Panc1 (cell line): ENCODE measurements at regions not wholly inside any gene's neighbourhood (a gene's known extent, or its start where the extent isn't known, plus 50 kb on each side); places are given as distances from the start of the nearest gene placed in this dataset.

Experiments used
- ATAC-seq: fragments of 200-7000 bp; cut with Tn5 transposase; 2 replicates; pipeline ENCODE4 v1.9.1; 2020; ENCODE audit warnings: mild to moderate bottlenecking, moderate library complexity
- BruUV-seq: library from RNA; stranded (reverse); fragments of 400-500 nt; replicated peaks from 2 replicates; lab custom pipeline; 2021; lab: Mats Ljungman, UMichigan
- CTCF ChIA-PET: fragments of 300-600 bp; sonication (Branson Sonifier 250); formaldehyde crosslinking; loops from one replicate; lab custom pipeline; 2022; ENCODE audit warnings: antibody characterized with exemption; lab: Charles Lee
- POLR2A ChIA-PET: fragments of 300-600 bp; sonication (Branson Sonifier 250); formaldehyde crosslinking; loops from one replicate; lab custom pipeline; 2022; ENCODE audit warnings: antibody characterized with exemption; lab: Charles Lee
- DNase-seq: peaks from one replicate; pipeline ENCODE4 v3.0.0-alpha.2; 2010; ENCODE audit warnings: low read depth, low spot score
- H3K27ac ChIP-seq: 2 replicates; pipeline ENCODE4 v1.5.1; 2011; ENCODE audit warnings: mild to moderate bottlenecking, low read length, inconsistent platforms
- H3K27me3 ChIP-seq: fragments of 200-500 bp; sonication (Bioruptor generic); 2 replicates; pipeline ENCODE4 v1.6.0; 2014; ENCODE audit warnings: low read length, inconsistent platforms; ENCODE audit not compliant: control insufficient read depth, insufficient read depth
- H3K36me3 ChIP-seq: fragments of 200-500 bp; sonication (Bioruptor generic); 2 replicates; pipeline ENCODE4 v1.5.1; 2014; ENCODE audit warnings: inconsistent platforms, mild to moderate bottlenecking, low read length, moderate library complexity; ENCODE audit not compliant: control insufficient read depth, insufficient read depth
- H3K4me1 ChIP-seq: 2 replicates; pipeline ENCODE4 v1.5.1; 2011; ENCODE audit warnings: inconsistent platforms, mild to moderate bottlenecking, low read length, moderate library complexity; ENCODE audit not compliant: control insufficient read depth, insufficient read depth
- H3K4me3 ChIP-seq, 2 experiments: 2 replicates each; pipeline ENCODE4 v1.5.1; 2011 to 2012; ENCODE audit warnings: low read depth in 2 of 2, low read length in 2 of 2, mild to moderate bottlenecking in 2 of 2, inconsistent platforms in 1 of 2, moderate library complexity in 1 of 2
- H3K9me3 ChIP-seq: fragments of 200-500 bp; sonication (Bioruptor generic); 2 replicates; pipeline ENCODE4 v1.5.1; 2014; ENCODE audit warnings: low read depth, mild to moderate bottlenecking, inconsistent platforms, low read length, moderate library complexity; ENCODE audit not compliant: control insufficient read depth, insufficient read depth
- POLR2AphosphoS5 ChIP-seq: IDR thresholded peaks from 2 replicates; pipeline ENCODE4 v1.6.1; 2012; ENCODE audit warnings: mild to moderate bottlenecking, low read depth, low read length, moderate library complexity
- SIN3A ChIP-seq: IDR thresholded peaks from 2 replicates; pipeline ENCODE4 v1.6.1; 2012; ENCODE audit warnings: low read depth, mild to moderate bottlenecking, low read length, moderate library complexity, borderline replicate concordance; ENCODE audit not compliant: insufficient read depth
- TCF7L2 ChIP-seq: IDR thresholded peaks from 2 replicates; pipeline ENCODE4 v1.6.1; 2011; ENCODE audit warnings: mild to moderate bottlenecking, low read depth, low read length, inconsistent platforms
- in situ Hi-C: cut with HindIII; loops from 2 replicates; pipeline ENCODE4 v1.10.0; 2016; ENCODE audit warnings: low sequenced_read_pairs, low pct_unique_long_range_greater_than_20kb
- intact Hi-C: fragments of 100-400 bp; cut with micrococcal nuclease; formaldehyde crosslinking; loops from one replicate; pipeline ENCODE4 v1.10.0; 2022; ENCODE audit not compliant: unreplicated experiment
- TF ChIP-seq, protein P1 (sequence below), 2 experiments: IDR thresholded peaks; 2 replicates each; pipeline ENCODE4 v1.6.1; 2011 to 2012; ENCODE audit warnings: low read depth in 2 of 2, control low read depth in 1 of 2, low read length in 1 of 2, mild to moderate bottlenecking in 1 of 2, moderate library complexity in 1 of 2; ENCODE audit not compliant: insufficient read depth in 1 of 2
- TF ChIP-seq, protein P2 (sequence below): fragments of 450-650 bp; IDR thresholded peaks from 2 replicates; pipeline ENCODE4 v1.5.1; 2017; ENCODE audit warnings: mild to moderate bottlenecking

DNA sequence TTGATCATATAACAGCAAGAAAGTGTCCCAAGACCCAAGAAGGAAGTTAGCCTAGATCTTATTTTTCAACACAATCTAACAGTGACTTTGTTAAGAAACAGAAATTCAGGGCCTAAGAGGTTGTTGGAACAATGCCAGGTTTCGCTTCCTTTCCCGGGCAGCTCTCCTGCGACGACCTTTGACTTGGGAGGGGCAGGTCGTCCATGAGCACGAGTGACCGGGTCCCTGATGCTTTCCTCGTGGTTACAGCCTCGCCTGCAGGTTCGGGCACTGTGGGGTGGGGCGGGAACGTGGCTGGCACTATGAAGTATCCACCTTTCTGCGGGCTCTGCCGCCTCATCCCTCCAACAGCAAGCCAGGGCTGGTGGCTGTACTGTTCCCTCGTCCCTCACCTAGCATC is 90.1 kb upstream of the RGMA start:
- POLR2A ChIA-PET: no interaction called here
- intact Hi-C loops: no loop called here
- TF ChIP-seq SIN3A (no peak), POLR2AphosphoS5 (no peak), TCF7L2 (no peak)
- TF ChIP-seq, protein P1, sequence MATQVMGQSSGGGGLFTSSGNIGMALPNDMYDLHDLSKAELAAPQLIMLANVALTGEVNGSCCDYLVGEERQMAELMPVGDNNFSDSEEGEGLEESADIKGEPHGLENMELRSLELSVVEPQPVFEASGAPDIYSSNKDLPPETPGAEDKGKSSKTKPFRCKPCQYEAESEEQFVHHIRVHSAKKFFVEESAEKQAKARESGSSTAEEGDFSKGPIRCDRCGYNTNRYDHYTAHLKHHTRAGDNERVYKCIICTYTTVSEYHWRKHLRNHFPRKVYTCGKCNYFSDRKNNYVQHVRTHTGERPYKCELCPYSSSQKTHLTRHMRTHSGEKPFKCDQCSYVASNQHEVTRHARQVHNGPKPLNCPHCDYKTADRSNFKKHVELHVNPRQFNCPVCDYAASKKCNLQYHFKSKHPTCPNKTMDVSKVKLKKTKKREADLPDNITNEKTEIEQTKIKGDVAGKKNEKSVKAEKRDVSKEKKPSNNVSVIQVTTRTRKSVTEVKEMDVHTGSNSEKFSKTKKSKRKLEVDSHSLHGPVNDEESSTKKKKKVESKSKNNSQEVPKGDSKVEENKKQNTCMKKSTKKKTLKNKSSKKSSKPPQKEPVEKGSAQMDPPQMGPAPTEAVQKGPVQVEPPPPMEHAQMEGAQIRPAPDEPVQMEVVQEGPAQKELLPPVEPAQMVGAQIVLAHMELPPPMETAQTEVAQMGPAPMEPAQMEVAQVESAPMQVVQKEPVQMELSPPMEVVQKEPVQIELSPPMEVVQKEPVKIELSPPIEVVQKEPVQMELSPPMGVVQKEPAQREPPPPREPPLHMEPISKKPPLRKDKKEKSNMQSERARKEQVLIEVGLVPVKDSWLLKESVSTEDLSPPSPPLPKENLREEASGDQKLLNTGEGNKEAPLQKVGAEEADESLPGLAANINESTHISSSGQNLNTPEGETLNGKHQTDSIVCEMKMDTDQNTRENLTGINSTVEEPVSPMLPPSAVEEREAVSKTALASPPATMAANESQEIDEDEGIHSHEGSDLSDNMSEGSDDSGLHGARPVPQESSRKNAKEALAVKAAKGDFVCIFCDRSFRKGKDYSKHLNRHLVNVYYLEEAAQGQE (IDR thresholded peaks at IDR 0.05; ENCODE audit: insufficient read depth in 1 of 2, low read depth in 2 of 2, low read length in 1 of 2): no peak
- TF ChIP-seq, protein P2, sequence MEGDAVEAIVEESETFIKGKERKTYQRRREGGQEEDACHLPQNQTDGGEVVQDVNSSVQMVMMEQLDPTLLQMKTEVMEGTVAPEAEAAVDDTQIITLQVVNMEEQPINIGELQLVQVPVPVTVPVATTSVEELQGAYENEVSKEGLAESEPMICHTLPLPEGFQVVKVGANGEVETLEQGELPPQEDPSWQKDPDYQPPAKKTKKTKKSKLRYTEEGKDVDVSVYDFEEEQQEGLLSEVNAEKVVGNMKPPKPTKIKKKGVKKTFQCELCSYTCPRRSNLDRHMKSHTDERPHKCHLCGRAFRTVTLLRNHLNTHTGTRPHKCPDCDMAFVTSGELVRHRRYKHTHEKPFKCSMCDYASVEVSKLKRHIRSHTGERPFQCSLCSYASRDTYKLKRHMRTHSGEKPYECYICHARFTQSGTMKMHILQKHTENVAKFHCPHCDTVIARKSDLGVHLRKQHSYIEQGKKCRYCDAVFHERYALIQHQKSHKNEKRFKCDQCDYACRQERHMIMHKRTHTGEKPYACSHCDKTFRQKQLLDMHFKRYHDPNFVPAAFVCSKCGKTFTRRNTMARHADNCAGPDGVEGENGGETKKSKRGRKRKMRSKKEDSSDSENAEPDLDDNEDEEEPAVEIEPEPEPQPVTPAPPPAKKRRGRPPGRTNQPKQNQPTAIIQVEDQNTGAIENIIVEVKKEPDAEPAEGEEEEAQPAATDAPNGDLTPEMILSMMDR: no peak
- no peaks in the 10 kb centered on the region for H3K9me3 ChIP-seq
- no peaks in the 10 kb centered on the region for H3K4me1 ChIP-seq
- no peaks in the 10 kb centered on the region for H3K36me3 ChIP-seq
- ATAC-seq (0 out of 2 replicates have a peak, but pooled peaks have one; percentile 13), DNase-seq (no peak)
- H3K4me3 ChIP-seq: no peak overlapping the region
- H3K27me3 ChIP-seq: no peaks in the 10 kb centered on the region
- in situ Hi-C loops: no loop called here
- no peak overlapping the region for H3K27ac ChIP-seq
- BruUV-seq: no TSS peak
- CTCF ChIA-PET: no interaction called here

DNA sequence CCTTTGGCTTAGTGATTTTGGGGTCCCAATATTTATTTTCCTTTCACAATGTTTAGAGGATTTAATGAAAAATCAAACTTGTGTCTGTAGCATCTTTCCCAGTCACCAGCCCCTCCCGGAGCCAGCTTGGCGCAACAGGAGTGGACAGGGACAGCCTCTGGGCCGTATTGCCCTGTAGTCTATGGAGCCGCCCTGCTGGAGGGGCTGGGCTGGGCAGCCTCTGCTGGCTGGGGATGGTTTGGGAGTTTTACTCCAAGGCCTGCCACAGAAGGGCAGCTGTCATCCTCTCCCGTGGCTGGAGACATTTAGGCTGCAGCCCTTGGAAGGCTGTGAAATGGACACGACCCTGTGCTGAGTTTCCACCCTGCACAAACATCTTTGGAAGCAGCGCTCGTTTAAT is 89.4 kb upstream of the RGMA start:
- Histone ChIP-seq H3K27me3 (no peaks in the 10 kb centered on the region), H3K4me3 (no peak overlapping the region), H3K36me3 (no peaks in the 10 kb centered on the region), H3K9me3 (no peaks in the 10 kb centered on the region), H3K27ac (no peak overlapping the region), H3K4me1 (no peaks in the 10 kb centered on the region)
- TF ChIP-seq, protein P2: no peak
- TF ChIP-seq SIN3A (no peak), POLR2AphosphoS5 (no peak), TCF7L2 (no peak)
- TF ChIP-seq, protein P1 (IDR thresholded peaks at IDR 0.05; ENCODE audit: insufficient read depth in 1 of 2, low read depth in 2 of 2, low read length in 1 of 2): no peak
- ChIA-PET POLR2A (interaction anchor here (0.7 kb wide), 1 partner anchor 139 kb away, joined by 4 read pairs; no protein-coding TSS in a partner anchor), CTCF (no interaction called here)
- BruUV-seq: no TSS peak
- intact Hi-C loops: no loop called here
- ATAC-seq (no peak), DNase-seq (no peak)
- in situ Hi-C loops: no loop called here
